Stomach (tissue), 4 donors: ENCODE measurements at regions not wholly inside any gene's neighbourhood (a gene's known extent, or its start where the extent isn't known, plus 50 kb on each side); places are given as distances from the start of the nearest gene placed in this dataset.

Experiments used
- EP300 ChIP-seq: sonication (generic); formaldehyde crosslinking; IDR thresholded peaks from one replicate; pipeline ENCODE4 v1.6.1; 2017; ENCODE audit warnings: antibody characterized with exemption
- POLR2AphosphoS5 ChIP-seq, 3 donors: sonication (generic); formaldehyde crosslinking; IDR thresholded peaks; one replicate each; pipeline ENCODE4 v1.6.1; 2016; ENCODE audit warnings: antibody characterized with exemption in 3 of 3

DNA sequence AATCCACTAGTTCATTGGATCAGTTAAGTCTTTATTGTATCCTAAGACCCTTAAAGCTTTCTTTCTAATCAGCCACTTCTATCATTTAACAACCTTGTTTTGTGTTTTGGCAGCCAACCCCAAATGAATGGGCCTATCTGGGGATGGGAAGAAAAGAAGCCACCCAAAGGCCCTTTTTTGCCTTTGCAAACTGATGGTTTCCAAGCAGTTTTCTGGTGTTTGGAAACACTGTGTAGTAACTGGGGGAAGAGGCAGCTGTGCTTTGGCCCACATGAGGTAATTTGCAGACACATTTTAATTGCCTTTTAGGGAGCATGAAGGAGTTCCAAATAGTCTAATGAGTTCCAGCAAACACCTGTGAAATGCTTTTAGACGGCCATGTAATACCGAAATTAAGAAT lies 1751.3 kb upstream of the WWC1 start:
- TF ChIP-seq EP300 (no peak), POLR2AphosphoS5 (IDR thresholded peaks at IDR 0.05) (no peak)
